ENCODE measurements at regions not wholly inside any gene's neighbourhood (a gene's known extent, or its start where the extent isn't known, plus 50 kb on each side); places are given as distances from the start of the nearest gene placed in this dataset.

GRCh38 chr5:60355181-60355580, 344.8 kb downstream of the DEPDC1B start:
- H3K4me3 ChIP-seq (ENCODE audit: low read depth, low read length): no peak overlapping the region
- TF ChIP-seq CTCF (IDR thresholded peaks at IDR 0.05; ENCODE audit: borderline replicate concordance, insufficient read depth, low read depth, low read length): no peak

GRCh38 chr5:60354311-60354710, 345.7 kb downstream of the DEPDC1B start:
- no peak overlapping the region for H3K4me3 ChIP-seq (ENCODE audit: low read depth, low read length)
- TF ChIP-seq CTCF (IDR thresholded peaks at IDR 0.05; ENCODE audit: borderline replicate concordance, insufficient read depth, low read depth, low read length): no peak

- no peak overlapping the region for H3K4me3 ChIP-seq (ENCODE audit: low read depth, low read length)
- TF ChIP-seq CTCF (IDR thresholded peaks at IDR 0.05; ENCODE audit: borderline replicate concordance, insufficient read depth, low read depth, low read length): no peak
Observed at GRCh38 chr5:60352992-60353599, 346.9 kb downstream of the DEPDC1B start.

- TF ChIP-seq CTCF (IDR thresholded peaks at IDR 0.05; ENCODE audit: borderline replicate concordance, insufficient read depth, low read depth, low read length): no peak
- no peak overlapping the region for H3K4me3 ChIP-seq (ENCODE audit: low read depth, low read length)
Observed at GRCh38 chr5:60350794-60351193, 349.2 kb downstream of the DEPDC1B start.

- no peak overlapping the region for H3K4me3 ChIP-seq (ENCODE audit: low read depth, low read length)
- TF ChIP-seq CTCF (IDR thresholded peaks at IDR 0.05; ENCODE audit: borderline replicate concordance, insufficient read depth, low read depth, low read length): no peak
Observed at GRCh38 chr5:60349891-60350415, 350.0 kb downstream of the DEPDC1B start.

GRCh38 chr5:60346393-60346792, 353.6 kb downstream of the DEPDC1B start:
- H3K4me3 ChIP-seq (ENCODE audit: low read depth, low read length): no peak overlapping the region
- no peak for TF ChIP-seq CTCF (IDR thresholded peaks at IDR 0.05; ENCODE audit: borderline replicate concordance, insufficient read depth, low read depth, low read length)

GRCh38 chr5:60343102-60343501, 356.9 kb downstream of the DEPDC1B start:
- no peak for TF ChIP-seq CTCF (IDR thresholded peaks at IDR 0.05; ENCODE audit: borderline replicate concordance, insufficient read depth, low read depth, low read length)
- no peak overlapping the region for H3K4me3 ChIP-seq (ENCODE audit: low read depth, low read length)

All from GM12875 (cell line).